ENCODE measurements at regions not wholly inside any gene's neighbourhood (a gene's known extent, or its start where the extent isn't known, plus 50 kb on each side); places are given as distances from the start of the nearest gene placed in this dataset.

DNA sequence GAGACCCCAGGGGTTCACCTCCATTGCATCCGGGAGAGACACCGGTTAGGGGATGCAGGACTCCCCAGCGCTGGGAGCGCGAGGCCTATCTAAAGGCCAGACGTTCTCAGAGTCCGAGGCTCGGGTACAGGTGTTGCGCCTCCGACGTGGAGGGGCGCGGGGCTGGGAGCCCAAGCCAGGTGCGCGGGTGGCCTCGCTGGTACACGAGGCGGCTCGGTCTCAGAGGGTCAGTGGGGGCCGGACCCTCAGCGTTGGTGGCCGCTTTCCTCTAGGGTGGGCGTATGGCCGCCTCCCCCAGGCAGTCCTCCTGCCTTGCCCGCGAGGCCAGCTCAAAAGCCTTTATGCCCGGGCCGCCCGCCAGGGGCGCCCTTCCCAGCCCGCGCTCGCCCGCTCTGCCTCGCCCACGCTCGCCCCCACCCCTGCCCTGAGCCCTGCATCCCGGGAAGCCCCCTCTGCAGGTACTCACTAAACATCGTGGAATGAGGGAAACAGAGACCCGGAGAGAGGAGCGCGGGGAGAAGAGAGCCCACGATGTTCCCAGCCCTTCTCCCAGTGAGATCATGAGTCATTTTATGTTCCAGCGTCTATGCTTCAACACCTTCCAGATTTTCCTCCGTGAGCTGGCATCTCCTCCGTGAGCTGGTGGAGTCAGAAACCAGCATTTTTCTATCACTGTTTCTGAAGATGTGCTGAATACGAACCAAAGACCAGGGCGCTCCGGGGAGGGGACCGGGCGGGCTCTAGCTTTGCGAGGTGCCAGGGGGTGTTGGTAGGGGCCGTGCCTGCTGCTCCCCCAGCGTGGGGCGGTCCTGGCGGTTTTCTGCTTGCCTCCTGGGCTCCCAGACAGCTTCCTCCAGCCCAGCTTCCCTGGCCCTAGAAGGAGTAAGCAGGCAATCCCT, 73.8 kb downstream of the DIO3 start:
- Mint-ChIP-seq H3K27me3 (ENCODE audit: low read depth, unreplicated experiment) (peaks cover 26% of the 10 kb centered on the region), H3K4me1 (ENCODE audit: low read depth, unreplicated experiment) (peaks cover 2% of the 10 kb centered on the region), H3K4me3 (ENCODE audit: unreplicated experiment) (no peak overlapping the region), H3K36me3 (ENCODE audit: low read depth, unreplicated experiment) (no peaks in the 10 kb centered on the region), H3K9me3 (ENCODE audit: unreplicated experiment) (no peaks in the 10 kb centered on the region), H3K27ac (ENCODE audit: unreplicated experiment) (no peak overlapping the region)
- no peaks in the 10 kb centered on the region for H3K9me3 ChIP-seq (ENCODE audit: insufficient read depth, low read depth, low read length)
- no peaks in the 10 kb centered on the region for H3K36me3 ChIP-seq (ENCODE audit: insufficient read depth, low read length)
- no peaks in the 10 kb centered on the region for H4K20me1 ChIP-seq (ENCODE audit: insufficient read depth, low read length)
- TF ChIP-seq, protein P1, sequence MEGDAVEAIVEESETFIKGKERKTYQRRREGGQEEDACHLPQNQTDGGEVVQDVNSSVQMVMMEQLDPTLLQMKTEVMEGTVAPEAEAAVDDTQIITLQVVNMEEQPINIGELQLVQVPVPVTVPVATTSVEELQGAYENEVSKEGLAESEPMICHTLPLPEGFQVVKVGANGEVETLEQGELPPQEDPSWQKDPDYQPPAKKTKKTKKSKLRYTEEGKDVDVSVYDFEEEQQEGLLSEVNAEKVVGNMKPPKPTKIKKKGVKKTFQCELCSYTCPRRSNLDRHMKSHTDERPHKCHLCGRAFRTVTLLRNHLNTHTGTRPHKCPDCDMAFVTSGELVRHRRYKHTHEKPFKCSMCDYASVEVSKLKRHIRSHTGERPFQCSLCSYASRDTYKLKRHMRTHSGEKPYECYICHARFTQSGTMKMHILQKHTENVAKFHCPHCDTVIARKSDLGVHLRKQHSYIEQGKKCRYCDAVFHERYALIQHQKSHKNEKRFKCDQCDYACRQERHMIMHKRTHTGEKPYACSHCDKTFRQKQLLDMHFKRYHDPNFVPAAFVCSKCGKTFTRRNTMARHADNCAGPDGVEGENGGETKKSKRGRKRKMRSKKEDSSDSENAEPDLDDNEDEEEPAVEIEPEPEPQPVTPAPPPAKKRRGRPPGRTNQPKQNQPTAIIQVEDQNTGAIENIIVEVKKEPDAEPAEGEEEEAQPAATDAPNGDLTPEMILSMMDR (IDR thresholded peaks at IDR 0.05; ENCODE audit: insufficient read depth, low read depth, low read length), result no peak
- no peak for TF ChIP-seq EZH2 (IDR thresholded peaks at IDR 0.05; ENCODE audit: insufficient read depth, low read length)
- no peak overlapping the region for H3K9ac ChIP-seq (ENCODE audit: low read length)
- no peak for DNase-seq (ENCODE audit: low read depth)
- no peak for FAIRE-seq
- no peak overlapping the region for H3K4me3 ChIP-seq (ENCODE audit: insufficient read depth, low read depth, low read length)
- no peak overlapping the region for H3K4me2 ChIP-seq (ENCODE audit: low read length)
- H3K27me3 ChIP-seq (ENCODE audit: insufficient read depth, low read length), result peaks cover 7% of the 10 kb centered on the region
- H2AFZ ChIP-seq (ENCODE audit: low read depth, low read length), result no peak overlapping the region
- H3K27ac ChIP-seq (ENCODE audit: low read depth, low read length), result no peak overlapping the region
- H3K4me1 ChIP-seq (ENCODE audit: insufficient read depth, low read length), result no peaks in the 10 kb centered on the region
- H3K79me2 ChIP-seq (ENCODE audit: insufficient read depth, low read length), result no peaks in the 10 kb centered on the region

DNA sequence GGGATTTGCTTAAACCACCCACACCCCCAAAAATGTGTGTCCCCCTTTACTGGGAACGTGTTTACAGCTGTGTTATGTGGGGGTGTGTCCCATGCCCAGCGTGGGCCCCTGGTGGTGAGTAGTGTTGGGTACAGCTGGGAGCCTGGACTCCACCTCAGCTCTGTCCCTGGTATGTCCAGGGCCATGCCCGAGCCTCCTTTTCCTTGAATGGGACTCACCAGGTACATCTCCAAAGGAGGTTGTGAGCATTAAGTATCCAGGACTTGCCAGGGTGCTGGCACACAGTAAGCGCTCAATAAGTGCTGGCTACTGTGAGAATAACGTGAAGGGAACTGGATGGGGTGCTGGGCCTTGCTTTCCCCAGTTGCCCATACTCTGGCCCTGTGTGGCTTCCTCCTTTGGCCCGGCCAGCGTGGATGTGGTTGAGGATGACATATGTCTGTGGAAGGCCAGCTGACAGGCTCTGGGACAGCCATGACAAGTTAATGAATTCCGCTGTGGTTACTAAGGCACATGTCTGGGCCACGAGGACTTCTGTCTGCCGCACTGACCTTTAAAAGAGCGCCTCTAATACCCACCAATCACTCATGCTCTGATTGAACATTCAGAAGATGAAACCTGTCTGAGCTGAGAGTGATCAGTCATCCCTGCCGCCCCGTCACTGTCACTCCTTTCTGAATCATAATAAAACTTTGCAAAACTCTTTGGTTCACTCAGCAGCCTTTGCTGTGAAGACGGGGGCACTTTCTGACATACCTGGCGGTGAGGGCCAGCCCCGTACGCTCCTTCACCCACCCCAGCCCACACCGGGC, 74.7 kb downstream of the DIO3 start:
- Histone ChIP-seq H3K27me3 (ENCODE audit: insufficient read depth, low read length) (peaks cover 10% of the 10 kb centered on the region), H3K9me3 (ENCODE audit: insufficient read depth, low read depth, low read length) (no peaks in the 10 kb centered on the region), H3K4me1 (ENCODE audit: insufficient read depth, low read length) (no peaks in the 10 kb centered on the region), H2AFZ (ENCODE audit: low read depth, low read length) (no peak overlapping the region), H3K36me3 (ENCODE audit: insufficient read depth, low read length) (no peaks in the 10 kb centered on the region), H3K79me2 (ENCODE audit: insufficient read depth, low read length) (no peaks in the 10 kb centered on the region), H4K20me1 (ENCODE audit: insufficient read depth, low read length) (no peaks in the 10 kb centered on the region), H3K4me3 (ENCODE audit: insufficient read depth, low read depth, low read length) (no peak overlapping the region), H3K9ac (ENCODE audit: low read length) (no peak overlapping the region), H3K4me2 (ENCODE audit: low read length) (no peak overlapping the region), H3K27ac (ENCODE audit: low read depth, low read length) (no peak overlapping the region)
- Mint-ChIP-seq H3K9me3 (ENCODE audit: unreplicated experiment) (no peaks in the 10 kb centered on the region), H3K4me1 (ENCODE audit: low read depth, unreplicated experiment) (peaks cover 2% of the 10 kb centered on the region), H3K36me3 (ENCODE audit: low read depth, unreplicated experiment) (no peaks in the 10 kb centered on the region), H3K27me3 (ENCODE audit: low read depth, unreplicated experiment) (peaks cover 21% of the 10 kb centered on the region), H3K27ac (ENCODE audit: unreplicated experiment) (no peak overlapping the region), H3K4me3 (ENCODE audit: unreplicated experiment) (no peak overlapping the region)
- FAIRE-seq (no peak), DNase-seq (ENCODE audit: low read depth) (peak; percentile 3)
- TF ChIP-seq EZH2 (IDR thresholded peaks at IDR 0.05; ENCODE audit: insufficient read depth, low read length), result no peak
- TF ChIP-seq, protein P1 (IDR thresholded peaks at IDR 0.05; ENCODE audit: insufficient read depth, low read depth, low read length), result no peak

All from astrocyte (in vitro differentiated cells and primary cell).